ENCODE measurements at regions not wholly inside any gene's neighbourhood (a gene's known extent, or its start where the extent isn't known, plus 50 kb on each side); places are given as distances from the start of the nearest gene placed in this dataset.

- no peak overlapping the region for H3K4me3 ChIP-seq (ENCODE audit: low read depth, low read length, poor library complexity, severe bottlenecking)
Observed at GRCh38 chrX:6645216-6645615, 110.3 kb upstream of the VCX3A start.

DNA sequence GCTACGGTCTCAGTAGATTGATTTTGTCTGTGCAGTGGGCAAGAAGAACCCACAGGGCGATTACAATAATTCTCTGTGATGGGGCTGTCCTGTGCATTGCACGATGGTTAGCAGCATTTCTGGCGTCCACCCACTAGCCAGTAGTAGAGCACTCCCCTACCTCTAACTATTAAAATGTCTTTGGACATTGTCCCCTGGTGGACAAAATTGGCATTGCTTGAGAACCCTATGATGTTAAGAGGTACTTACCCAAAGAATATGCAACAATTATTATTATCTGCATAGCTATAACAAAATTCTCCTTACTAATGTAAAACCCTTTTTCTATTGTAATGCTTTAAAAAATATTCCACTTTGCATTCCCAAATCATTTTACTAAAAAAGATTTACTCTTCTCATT is 109.5 kb upstream of the VCX3A start:
- Histone ChIP-seq H3K4me1 (ENCODE audit: insufficient read depth, low read length, poor library complexity, severe bottlenecking) (no peaks in the 10 kb centered on the region), H3K27ac (ENCODE audit: low read depth, low read length, poor library complexity, severe bottlenecking) (no peak overlapping the region), H3K36me3 (ENCODE audit: insufficient read depth, low read length, poor library complexity, severe bottlenecking) (no peaks in the 10 kb centered on the region), H3K9me3 (ENCODE audit: low read depth, low read length, poor library complexity, severe bottlenecking) (no peaks in the 10 kb centered on the region), H3K4me3 (ENCODE audit: low read depth, low read length, poor library complexity, severe bottlenecking) (no peak overlapping the region), H3K27me3 (replicated peaks; ENCODE audit: insufficient read depth, low read depth, low read length, poor library complexity) (no peaks in the 10 kb centered on the region)
- intact Hi-C loops (cut with micrococcal nuclease; ENCODE audit: unreplicated experiment), result no loop called here
- no TSS peak for BruUV-seq (replicated peaks)
- ChIA-PET CTCF (no interaction called here), POLR2A (ENCODE audit: low non-redundant PET) (no interaction called here)
- peak; percentile 37 for DNase-seq (ENCODE audit: low spot score)
- TF ChIP-seq CTCF (conservative IDR thresholded peaks at IDR 0.05; ENCODE audit: low read depth, low read length) (peak; percentile 50), EZH2 (IDR thresholded peaks at IDR 0.05; ENCODE audit: borderline replicate concordance, low read depth, low read length, poor library complexity, severe bottlenecking) (no peak)

More at GRCh38 chrX:6645216-6645615, 110.3 kb upstream of the VCX3A start:
- ChIA-PET CTCF (no interaction called here), POLR2A (ENCODE audit: low non-redundant PET) (no interaction called here)
- BruUV-seq (replicated peaks), result no TSS peak
- no peaks in the 10 kb centered on the region for H3K27me3 ChIP-seq (replicated peaks; ENCODE audit: insufficient read depth, low read depth, low read length, poor library complexity)
- H3K9me3 ChIP-seq (ENCODE audit: low read depth, low read length, poor library complexity, severe bottlenecking), result no peaks in the 10 kb centered on the region
- H3K4me1 ChIP-seq (ENCODE audit: insufficient read depth, low read length, poor library complexity, severe bottlenecking), result no peaks in the 10 kb centered on the region
- intact Hi-C loops (cut with micrococcal nuclease; ENCODE audit: unreplicated experiment), result no loop called here
- no peak for TF ChIP-seq CTCF (conservative IDR thresholded peaks at IDR 0.05; ENCODE audit: low read depth, low read length)
- no peak for TF ChIP-seq EZH2 (IDR thresholded peaks at IDR 0.05; ENCODE audit: borderline replicate concordance, low read depth, low read length, poor library complexity, severe bottlenecking)
- no peak for DNase-seq (ENCODE audit: low spot score)
- no peak overlapping the region for H3K27ac ChIP-seq (ENCODE audit: low read depth, low read length, poor library complexity, severe bottlenecking)
- no peaks in the 10 kb centered on the region for H3K36me3 ChIP-seq (ENCODE audit: insufficient read depth, low read length, poor library complexity, severe bottlenecking)

DNA sequence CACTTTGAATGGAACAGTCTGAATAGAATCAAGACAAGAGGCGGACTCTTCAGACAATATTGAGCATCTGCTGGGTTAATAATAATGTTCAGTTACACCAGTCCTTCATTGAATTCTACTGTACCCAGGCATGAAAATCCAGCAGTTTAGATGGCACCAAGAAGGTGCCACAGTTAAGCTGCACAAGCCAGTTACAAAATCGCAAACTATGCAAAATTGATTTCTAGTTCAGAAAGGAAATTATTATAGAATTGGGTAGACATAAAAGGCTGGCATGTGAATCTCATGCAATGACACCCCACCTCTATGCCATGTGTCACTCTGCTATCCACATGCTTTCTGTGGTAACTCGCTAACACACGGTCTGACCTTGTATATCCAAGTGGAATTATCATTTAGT is 105.8 kb upstream of the VCX3A start:
- Histone ChIP-seq H3K27ac (ENCODE audit: low read depth, low read length, poor library complexity, severe bottlenecking) (no peak overlapping the region), H3K4me1 (ENCODE audit: insufficient read depth, low read length, poor library complexity, severe bottlenecking) (no peaks in the 10 kb centered on the region), H3K36me3 (ENCODE audit: insufficient read depth, low read length, poor library complexity, severe bottlenecking) (no peaks in the 10 kb centered on the region), H3K9me3 (ENCODE audit: low read depth, low read length, poor library complexity, severe bottlenecking) (no peaks in the 10 kb centered on the region), H3K27me3 (replicated peaks; ENCODE audit: insufficient read depth, low read depth, low read length, poor library complexity) (no peaks in the 10 kb centered on the region), H3K4me3 (ENCODE audit: low read depth, low read length, poor library complexity, severe bottlenecking) (no peak overlapping the region)
- CTCF ChIA-PET, result no interaction called here
- TF ChIP-seq EZH2 (IDR thresholded peaks at IDR 0.05; ENCODE audit: borderline replicate concordance, low read depth, low read length, poor library complexity, severe bottlenecking), result no peak
- POLR2A ChIA-PET (ENCODE audit: low non-redundant PET), result no interaction called here
- no TSS peak for BruUV-seq (replicated peaks)
- intact Hi-C loops (cut with micrococcal nuclease; ENCODE audit: unreplicated experiment), result no loop called here
- no peak for DNase-seq (ENCODE audit: low spot score)

DNA sequence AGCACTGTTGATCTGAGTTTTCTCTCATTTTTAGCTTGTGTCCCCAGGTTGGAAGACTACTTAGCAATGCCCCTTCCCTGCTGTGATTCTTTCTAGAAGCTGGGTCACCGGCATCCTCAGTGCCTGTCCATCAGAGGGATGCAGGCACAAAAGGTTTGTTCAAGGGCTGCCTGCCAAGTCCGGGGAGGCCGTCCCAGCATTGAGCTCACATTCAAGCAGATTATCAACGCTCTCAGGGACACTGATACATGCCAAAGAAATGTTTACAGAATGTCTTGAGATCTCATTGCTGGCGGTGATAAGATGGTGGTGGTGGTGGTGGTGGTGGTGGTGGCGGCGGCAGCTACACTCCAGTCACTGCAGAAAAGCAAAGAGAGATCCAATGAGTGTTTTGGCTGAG is 79.6 kb upstream of the VCX3A start:
- no peak for DNase-seq (ENCODE audit: low spot score)
- Histone ChIP-seq H3K27me3 (replicated peaks; ENCODE audit: insufficient read depth, low read depth, low read length, poor library complexity) (no peaks in the 10 kb centered on the region), H3K9me3 (ENCODE audit: low read depth, low read length, poor library complexity, severe bottlenecking) (no peaks in the 10 kb centered on the region), H3K4me1 (ENCODE audit: insufficient read depth, low read length, poor library complexity, severe bottlenecking) (no peaks in the 10 kb centered on the region), H3K27ac (ENCODE audit: low read depth, low read length, poor library complexity, severe bottlenecking) (no peak overlapping the region), H3K4me3 (ENCODE audit: low read depth, low read length, poor library complexity, severe bottlenecking) (no peak overlapping the region), H3K36me3 (ENCODE audit: insufficient read depth, low read length, poor library complexity, severe bottlenecking) (no peaks in the 10 kb centered on the region)
- BruUV-seq (replicated peaks), result no TSS peak
- ChIA-PET CTCF (no interaction called here), POLR2A (ENCODE audit: low non-redundant PET) (no interaction called here)
- TF ChIP-seq CTCF (conservative IDR thresholded peaks at IDR 0.05; ENCODE audit: low read depth, low read length), result no peak
- no peak for TF ChIP-seq EZH2 (IDR thresholded peaks at IDR 0.05; ENCODE audit: borderline replicate concordance, low read depth, low read length, poor library complexity, severe bottlenecking)
- intact Hi-C loops (cut with micrococcal nuclease; ENCODE audit: unreplicated experiment), result no loop called here
